ENCODE measurements at regions not wholly inside any gene's neighbourhood (a gene's known extent, or its start where the extent isn't known, plus 50 kb on each side); places are given as distances from the start of the nearest gene placed in this dataset.

DNA sequence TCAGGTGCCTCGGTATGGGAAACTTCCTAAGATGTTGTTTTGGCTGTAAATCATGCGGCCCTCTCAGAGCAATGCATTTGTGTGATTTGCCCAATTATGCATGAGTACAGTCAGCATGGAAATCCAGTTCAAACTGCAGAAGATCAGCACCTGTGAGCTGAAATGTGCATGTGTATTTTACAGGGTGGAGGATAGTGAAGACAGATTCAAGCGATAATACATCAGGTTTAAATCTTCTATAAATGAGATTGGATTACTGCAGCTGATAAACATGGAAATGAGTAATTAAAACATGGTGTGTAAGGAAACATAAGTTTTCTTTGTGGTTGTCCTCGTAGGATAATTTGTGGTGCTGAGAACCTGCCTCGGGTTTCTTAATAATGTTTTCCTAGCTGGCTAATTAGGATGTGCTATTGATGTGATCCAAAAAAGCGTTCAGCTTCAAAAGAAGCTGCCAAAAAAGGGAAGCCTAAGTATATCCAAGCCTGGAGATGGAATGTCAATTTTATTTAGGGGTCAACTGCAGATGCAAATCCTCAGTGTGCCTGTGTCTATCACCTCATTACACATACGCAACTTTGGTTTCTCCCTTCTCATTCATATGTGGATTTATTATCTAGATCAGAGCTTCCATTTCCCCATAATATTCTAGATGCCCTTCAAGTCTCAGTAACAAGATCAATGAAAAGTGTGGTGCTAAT is 117.1 kb upstream of the CCDC28A start:
- H3K27ac ChIP-seq, result no peak overlapping the region
- H2AFZ ChIP-seq, result no peak overlapping the region
- H3K9me3 ChIP-seq (ENCODE audit: control insufficient read depth, low read length), result no peaks in the 10 kb centered on the region
- no peaks in the 10 kb centered on the region for H3K27me3 ChIP-seq (ENCODE audit: control insufficient read depth, insufficient read depth, low read length)
- TF ChIP-seq, protein P1, sequence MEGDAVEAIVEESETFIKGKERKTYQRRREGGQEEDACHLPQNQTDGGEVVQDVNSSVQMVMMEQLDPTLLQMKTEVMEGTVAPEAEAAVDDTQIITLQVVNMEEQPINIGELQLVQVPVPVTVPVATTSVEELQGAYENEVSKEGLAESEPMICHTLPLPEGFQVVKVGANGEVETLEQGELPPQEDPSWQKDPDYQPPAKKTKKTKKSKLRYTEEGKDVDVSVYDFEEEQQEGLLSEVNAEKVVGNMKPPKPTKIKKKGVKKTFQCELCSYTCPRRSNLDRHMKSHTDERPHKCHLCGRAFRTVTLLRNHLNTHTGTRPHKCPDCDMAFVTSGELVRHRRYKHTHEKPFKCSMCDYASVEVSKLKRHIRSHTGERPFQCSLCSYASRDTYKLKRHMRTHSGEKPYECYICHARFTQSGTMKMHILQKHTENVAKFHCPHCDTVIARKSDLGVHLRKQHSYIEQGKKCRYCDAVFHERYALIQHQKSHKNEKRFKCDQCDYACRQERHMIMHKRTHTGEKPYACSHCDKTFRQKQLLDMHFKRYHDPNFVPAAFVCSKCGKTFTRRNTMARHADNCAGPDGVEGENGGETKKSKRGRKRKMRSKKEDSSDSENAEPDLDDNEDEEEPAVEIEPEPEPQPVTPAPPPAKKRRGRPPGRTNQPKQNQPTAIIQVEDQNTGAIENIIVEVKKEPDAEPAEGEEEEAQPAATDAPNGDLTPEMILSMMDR (IDR thresholded peaks at IDR 0.05), result no peak
- H3K36me3 ChIP-seq (ENCODE audit: control insufficient read depth, insufficient read depth, low read length), result no peaks in the 10 kb centered on the region
- no peaks in the 10 kb centered on the region for H3K4me1 ChIP-seq
- H3K9ac ChIP-seq, result no peak overlapping the region
- no peaks in the 10 kb centered on the region for H3K79me2 ChIP-seq
- H3K4me2 ChIP-seq (ENCODE audit: low read length), result no peak overlapping the region
- H3K4me3 ChIP-seq (ENCODE audit: low read depth, low read length), result no peak overlapping the region

DNA sequence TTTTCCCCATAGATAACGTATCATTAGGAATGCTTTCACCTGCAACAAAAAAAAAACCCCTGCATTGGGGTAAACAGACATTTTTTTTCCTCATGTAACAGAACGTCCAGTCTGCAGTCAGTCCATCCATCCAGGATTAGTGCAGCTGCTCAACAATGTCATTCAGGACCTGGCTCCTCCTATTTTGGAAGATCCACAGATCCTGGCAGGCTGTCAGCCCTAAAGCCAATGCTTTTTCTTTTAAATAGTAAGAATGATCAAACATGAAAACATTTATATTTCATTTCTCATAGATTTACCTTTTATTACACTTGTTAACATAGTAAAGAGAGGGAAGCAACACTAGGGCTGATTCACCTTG is 116.5 kb upstream of the CCDC28A start:
- Histone ChIP-seq H2AFZ (no peak overlapping the region), H3K4me1 (no peaks in the 10 kb centered on the region), H3K4me3 (ENCODE audit: low read depth, low read length) (no peak overlapping the region), H3K9ac (no peak overlapping the region), H3K79me2 (no peaks in the 10 kb centered on the region), H3K36me3 (ENCODE audit: control insufficient read depth, insufficient read depth, low read length) (no peaks in the 10 kb centered on the region), H3K4me2 (ENCODE audit: low read length) (no peak overlapping the region), H3K27me3 (ENCODE audit: control insufficient read depth, insufficient read depth, low read length) (no peaks in the 10 kb centered on the region), H3K27ac (no peak overlapping the region), H3K9me3 (ENCODE audit: control insufficient read depth, low read length) (no peaks in the 10 kb centered on the region)
- TF ChIP-seq, protein P1 (IDR thresholded peaks at IDR 0.05), result no peak

DNA sequence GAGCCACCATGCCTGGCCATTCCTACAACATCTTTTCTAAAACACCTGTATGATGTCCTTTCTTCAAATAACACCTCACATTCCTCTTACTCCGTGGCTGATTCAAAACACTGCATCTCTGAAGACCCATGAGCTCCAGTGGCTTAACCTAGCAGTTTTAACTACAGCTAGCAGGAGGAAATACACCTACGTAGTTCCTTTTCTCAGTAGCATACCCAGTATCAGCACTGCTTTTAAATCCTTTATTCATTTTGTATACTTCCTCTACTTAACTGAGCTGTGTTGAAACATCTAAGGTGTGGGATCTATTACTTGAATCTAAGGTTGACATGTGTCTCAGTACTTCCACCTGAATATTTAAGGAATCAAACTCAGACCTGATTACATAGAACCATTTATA is 113.6 kb upstream of the CCDC28A start:
- Histone ChIP-seq H3K36me3 (ENCODE audit: control insufficient read depth, insufficient read depth, low read length) (no peaks in the 10 kb centered on the region), H3K4me3 (ENCODE audit: low read depth, low read length) (no peak overlapping the region), H3K4me1 (no peaks in the 10 kb centered on the region), H3K79me2 (no peaks in the 10 kb centered on the region), H3K27me3 (ENCODE audit: control insufficient read depth, insufficient read depth, low read length) (no peaks in the 10 kb centered on the region), H3K9ac (no peak overlapping the region), H2AFZ (no peak overlapping the region), H3K27ac (no peak overlapping the region), H3K4me2 (ENCODE audit: low read length) (no peak overlapping the region), H3K9me3 (ENCODE audit: control insufficient read depth, low read length) (no peaks in the 10 kb centered on the region)
- TF ChIP-seq, protein P1 (IDR thresholded peaks at IDR 0.05), result no peak

DNA sequence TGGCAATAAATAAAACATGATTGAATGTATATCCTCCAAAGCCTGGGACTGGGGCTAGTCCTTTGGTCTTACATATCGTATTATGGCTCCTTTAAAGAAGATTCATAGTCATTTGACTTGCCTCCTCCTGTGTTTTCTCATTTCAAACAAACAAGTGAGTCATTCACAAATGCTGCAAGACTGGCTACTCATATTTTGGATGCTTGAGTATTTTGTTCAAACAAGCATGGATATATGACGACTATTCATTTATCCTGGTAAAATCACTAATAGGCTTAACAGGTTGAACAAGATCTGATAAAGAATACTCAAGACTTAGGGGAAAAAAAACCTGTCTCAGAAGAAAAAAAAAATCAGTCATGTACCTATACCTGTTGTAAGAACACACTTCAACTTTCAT is 111.1 kb upstream of the CCDC28A start:
- Histone ChIP-seq H3K27ac (no peak overlapping the region), H3K79me2 (no peaks in the 10 kb centered on the region), H3K4me2 (ENCODE audit: low read length) (no peak overlapping the region), H3K9ac (no peak overlapping the region), H3K9me3 (ENCODE audit: control insufficient read depth, low read length) (no peaks in the 10 kb centered on the region), H2AFZ (no peak overlapping the region), H3K27me3 (ENCODE audit: control insufficient read depth, insufficient read depth, low read length) (no peaks in the 10 kb centered on the region), H3K36me3 (ENCODE audit: control insufficient read depth, insufficient read depth, low read length) (no peaks in the 10 kb centered on the region), H3K4me3 (ENCODE audit: low read depth, low read length) (no peak overlapping the region), H3K4me1 (no peaks in the 10 kb centered on the region)
- TF ChIP-seq, protein P1 (IDR thresholded peaks at IDR 0.05), result no peak

DNA sequence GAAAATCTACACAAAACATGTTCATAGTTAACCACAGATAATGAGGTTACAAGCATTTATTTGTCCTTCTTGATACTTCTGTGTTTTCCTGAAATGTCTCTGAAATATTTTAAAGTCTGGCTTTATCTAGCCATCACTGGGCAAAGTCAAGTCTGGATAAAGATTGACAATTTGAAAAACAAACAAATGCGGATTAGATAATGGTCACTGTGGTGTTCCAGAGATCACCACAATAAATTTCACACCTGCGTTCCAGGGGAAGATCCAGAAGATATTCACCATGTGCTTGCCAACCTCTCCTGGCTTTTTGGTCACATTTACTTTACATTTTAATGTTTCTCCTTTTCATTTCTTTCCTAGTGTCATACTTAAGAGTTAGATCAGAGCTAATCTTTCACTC is 109.7 kb upstream of the CCDC28A start:
- H3K4me3 ChIP-seq (ENCODE audit: low read depth, low read length), result no peak overlapping the region
- H3K27me3 ChIP-seq (ENCODE audit: control insufficient read depth, insufficient read depth, low read length), result no peaks in the 10 kb centered on the region
- H3K9ac ChIP-seq, result no peak overlapping the region
- H3K27ac ChIP-seq, result no peak overlapping the region
- H3K79me2 ChIP-seq, result no peaks in the 10 kb centered on the region
- no peaks in the 10 kb centered on the region for H3K9me3 ChIP-seq (ENCODE audit: control insufficient read depth, low read length)
- no peak overlapping the region for H2AFZ ChIP-seq
- H3K4me1 ChIP-seq, result no peaks in the 10 kb centered on the region
- H3K36me3 ChIP-seq (ENCODE audit: control insufficient read depth, insufficient read depth, low read length), result no peaks in the 10 kb centered on the region
- no peak overlapping the region for H3K4me2 ChIP-seq (ENCODE audit: low read length)
- TF ChIP-seq, protein P1 (IDR thresholded peaks at IDR 0.05), result no peak

Measured in parathyroid adenoma (tissue), 2 donors.